DMS153 treated with DMSO at 0.1 percent for 48 hours (cell line): ENCODE measurements at regions not wholly inside any gene's neighbourhood (a gene's known extent, or its start where the extent isn't known, plus 50 kb on each side); places are given as distances from the start of the nearest gene placed in this dataset.

Source experiments
- DNase-seq: peaks from one replicate; lab custom pipeline; 2025; ENCODE audit not compliant: unreplicated experiment; lab: John Stamatoyannopoulos, UW

- no peak for DNase-seq
Observed at GRCh38 chr19:46944918-46945628, 74.6 kb upstream of the NPAS1 start.

- no peak for DNase-seq
Observed at GRCh38 chr19:46945694-46946489, 73.7 kb upstream of the NPAS1 start.

GRCh38 chr19:46946611-46947238, 72.9 kb upstream of the NPAS1 start:
- no peak for DNase-seq

- no peak for DNase-seq
Observed at GRCh38 chr19:46947866-46948265, 71.8 kb upstream of the NPAS1 start.

GRCh38 chr19:46950526-46951170, 69.0 kb upstream of the NPAS1 start:
- DNase-seq = no peak

- DNase-seq = no peak
Observed at GRCh38 chr19:46951171-46951986, 68.3 kb upstream of the NPAS1 start.

GRCh38 chr19:46952874-46953273, 66.8 kb upstream of the NPAS1 start:
- DNase-seq = no peak

- no peak for DNase-seq
Observed at GRCh38 chr19:46953955-46954501, 65.6 kb upstream of the NPAS1 start.

GRCh38 chr19:46954502-46954992, 65.1 kb upstream of the NPAS1 start:
- DNase-seq = no peak

GRCh38 chr19:46954993-46955812, 64.4 kb upstream of the NPAS1 start:
- DNase-seq = no peak

- DNase-seq = no peak
Observed at GRCh38 chr19:46955813-46956371, 63.7 kb upstream of the NPAS1 start.

- DNase-seq = no peak
Observed at GRCh38 chr19:46958532-46958931, 61.1 kb upstream of the NPAS1 start.

GRCh38 chr19:46959894-46960556, 59.6 kb upstream of the NPAS1 start:
- DNase-seq = no peak

- no peak for DNase-seq
Observed at GRCh38 chr19:46962030-46962570, 57.5 kb upstream of the NPAS1 start.

- no peak for DNase-seq
Observed at GRCh38 chr19:46963093-46963734, 56.4 kb upstream of the NPAS1 start.

- DNase-seq = no peak
Observed at GRCh38 chr19:46967578-46968032, 52.0 kb upstream of the NPAS1 start.
